ENCODE measurements at regions not wholly inside any gene's neighbourhood (a gene's known extent, or its start where the extent isn't known, plus 50 kb on each side); places are given as distances from the start of the nearest gene placed in this dataset.

DNA sequence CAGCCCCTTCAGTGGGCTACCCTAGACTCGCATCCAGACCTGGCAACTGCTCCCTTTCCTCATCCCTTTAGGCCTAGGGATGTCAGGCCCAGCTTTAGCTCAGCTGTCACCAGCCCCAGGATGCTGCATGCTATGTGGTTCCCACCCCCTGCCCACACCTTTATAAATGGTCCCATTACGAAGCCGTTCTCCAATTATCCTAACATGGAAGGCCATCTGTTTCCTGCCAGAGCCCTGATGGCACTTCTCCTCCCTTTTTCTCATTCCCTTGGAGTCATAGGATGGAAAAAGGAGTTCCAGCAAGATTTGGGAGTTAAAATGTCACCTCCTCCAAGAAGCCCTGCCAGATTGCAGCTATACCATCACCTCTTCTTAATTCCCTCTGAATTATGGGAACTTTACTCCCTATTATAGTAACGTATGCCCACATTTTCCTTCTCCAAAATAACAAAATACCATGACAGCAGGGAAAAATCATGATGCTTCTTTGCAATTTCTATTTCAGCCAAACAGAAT is 205.0 kb upstream of the GRIK3 start:
- no peak for DNase-seq
- WGBS, 3 donors = 45 to 52% (median 51%) methylated on average over 4 of the region's 4 CpGs
- intact Hi-C loops (cut with DNase I) = no loop called here
- Histone ChIP-seq H3K36me3 (no peaks in the 10 kb centered on the region), H3K27me3 (no peaks in the 10 kb centered on the region), H3K4me3 (no peak overlapping the region), H3K9me3 (no peaks in the 10 kb centered on the region), H3K27ac (no peak overlapping the region), H3K4me1 (ENCODE audit: insufficient read depth) (no peaks in the 10 kb centered on the region)
- no peak for TF ChIP-seq EP300 (IDR thresholded peaks at IDR 0.05)
- TF ChIP-seq POLR2A (IDR thresholded peaks at IDR 0.05) = no peak
- TF ChIP-seq CTCF (IDR thresholded peaks at IDR 0.05) = no peak

- intact Hi-C loops (cut with DNase I) = no loop called here
- no peak overlapping the region for H3K4me3 ChIP-seq
- H3K4me1 ChIP-seq (ENCODE audit: insufficient read depth) = no peaks in the 10 kb centered on the region
- H3K27ac ChIP-seq = no peak overlapping the region
- TF ChIP-seq POLR2A (IDR thresholded peaks at IDR 0.05) (no peak), EP300 (IDR thresholded peaks at IDR 0.05) (no peak), CTCF (IDR thresholded peaks at IDR 0.05) (no peak)
- H3K27me3 ChIP-seq = no peaks in the 10 kb centered on the region
- no peaks in the 10 kb centered on the region for H3K9me3 ChIP-seq
- 12 to 25% (median 13%) methylated on average over 5 to 15 of the region's 15 CpGs for WGBS, 3 donors
- H3K36me3 ChIP-seq = no peaks in the 10 kb centered on the region
- DNase-seq = no peak
These were observed 206.6 kb upstream of the GRIK3 start for GRCh38 chr1:37240897-37241296.

GRCh38 chr1:37242501-37242900 is 208.2 kb upstream of the GRIK3 start:
- no peaks in the 10 kb centered on the region for H3K4me1 ChIP-seq (ENCODE audit: insufficient read depth)
- intact Hi-C loops (cut with DNase I) = no loop called here
- no peak for TF ChIP-seq POLR2A (IDR thresholded peaks at IDR 0.05)
- no peak for TF ChIP-seq EP300 (IDR thresholded peaks at IDR 0.05)
- no peak for TF ChIP-seq CTCF (IDR thresholded peaks at IDR 0.05)
- WGBS, 3 donors = 47 to 55% (median 47%) methylated on average over 5 of the region's 5 CpGs
- H3K4me3 ChIP-seq = no peak overlapping the region
- H3K27ac ChIP-seq = no peak overlapping the region
- DNase-seq = no peak
- no peaks in the 10 kb centered on the region for H3K27me3 ChIP-seq
- no peaks in the 10 kb centered on the region for H3K36me3 ChIP-seq
- no peaks in the 10 kb centered on the region for H3K9me3 ChIP-seq

DNA sequence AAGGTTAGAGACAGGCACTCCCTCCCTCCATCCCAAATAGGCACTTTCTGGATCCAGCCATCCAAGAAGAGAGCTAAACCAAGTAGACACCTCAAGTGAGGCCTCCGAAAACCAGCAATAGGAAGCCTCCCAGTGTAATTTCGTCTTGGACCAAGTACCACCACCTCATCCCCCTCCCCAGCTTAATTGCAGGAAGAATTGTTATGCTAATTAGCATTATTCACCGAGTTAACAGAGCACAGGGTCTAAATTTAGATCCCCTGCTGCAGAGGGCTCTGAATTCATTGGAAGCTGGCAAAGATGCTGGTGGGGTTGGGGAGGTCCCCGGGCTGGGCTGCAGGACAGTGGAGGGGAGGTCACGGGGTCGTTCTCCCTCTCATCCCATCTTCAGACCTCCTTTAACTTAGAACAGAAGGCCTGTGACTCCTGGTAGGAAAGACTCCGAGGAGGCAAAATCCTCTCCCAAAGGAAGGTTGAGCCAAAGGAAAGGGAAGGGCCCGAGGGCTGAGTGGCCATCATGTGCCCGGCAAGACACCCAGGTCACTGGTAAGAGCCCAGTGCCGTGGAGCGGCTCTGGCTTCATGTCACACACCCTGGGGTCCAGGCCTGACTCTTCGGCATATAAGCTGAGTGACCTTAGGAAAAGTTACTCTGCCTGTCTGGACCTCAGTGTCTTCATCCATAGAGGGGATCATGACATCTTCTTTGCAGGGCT is 209.2 kb upstream of the GRIK3 start:
- H3K9me3 ChIP-seq = no peaks in the 10 kb centered on the region
- no peaks in the 10 kb centered on the region for H3K27me3 ChIP-seq
- no peak for DNase-seq
- no peaks in the 10 kb centered on the region for H3K4me1 ChIP-seq (ENCODE audit: insufficient read depth)
- no peaks in the 10 kb centered on the region for H3K36me3 ChIP-seq
- intact Hi-C loops (cut with DNase I) = no loop called here
- 49 to 53% (median 53%) methylated on average over 12 of the region's 12 CpGs for WGBS, 3 donors
- TF ChIP-seq EP300 (IDR thresholded peaks at IDR 0.05) (no peak), POLR2A (IDR thresholded peaks at IDR 0.05) (no peak), CTCF (IDR thresholded peaks at IDR 0.05) (no peak)
- no peak overlapping the region for H3K4me3 ChIP-seq
- no peak overlapping the region for H3K27ac ChIP-seq
